ENCODE measurements at regions not wholly inside any gene's neighbourhood (a gene's known extent, or its start where the extent isn't known, plus 50 kb on each side); places are given as distances from the start of the nearest gene placed in this dataset.
"Not testable (repeated sequence)": the region's sequence is repeated elsewhere in the genome, so short reads cannot be mapped to it uniquely, and the experiment has no call there.

DNA sequence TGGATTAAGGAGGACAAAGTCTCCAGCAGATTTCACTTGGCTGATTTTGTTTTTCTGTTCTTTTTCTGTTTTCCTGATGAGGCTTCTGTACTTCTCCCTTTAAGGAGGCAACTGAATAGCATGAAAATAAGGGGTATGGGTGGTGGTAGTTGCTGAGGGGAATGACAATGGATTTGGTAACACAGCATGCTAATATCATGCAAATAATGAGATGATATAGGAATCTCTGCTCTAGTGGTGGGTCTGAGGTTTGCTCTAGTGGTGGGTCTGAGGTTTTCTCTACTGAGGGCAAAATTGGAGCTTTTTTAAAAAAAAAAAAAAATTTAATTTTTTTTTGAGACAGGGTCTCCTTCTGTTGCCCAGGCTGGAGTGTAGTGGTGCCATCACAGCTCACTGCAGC lies 139.7 kb downstream of the C9orf152 start:
- DNase-seq: no peak

DNA sequence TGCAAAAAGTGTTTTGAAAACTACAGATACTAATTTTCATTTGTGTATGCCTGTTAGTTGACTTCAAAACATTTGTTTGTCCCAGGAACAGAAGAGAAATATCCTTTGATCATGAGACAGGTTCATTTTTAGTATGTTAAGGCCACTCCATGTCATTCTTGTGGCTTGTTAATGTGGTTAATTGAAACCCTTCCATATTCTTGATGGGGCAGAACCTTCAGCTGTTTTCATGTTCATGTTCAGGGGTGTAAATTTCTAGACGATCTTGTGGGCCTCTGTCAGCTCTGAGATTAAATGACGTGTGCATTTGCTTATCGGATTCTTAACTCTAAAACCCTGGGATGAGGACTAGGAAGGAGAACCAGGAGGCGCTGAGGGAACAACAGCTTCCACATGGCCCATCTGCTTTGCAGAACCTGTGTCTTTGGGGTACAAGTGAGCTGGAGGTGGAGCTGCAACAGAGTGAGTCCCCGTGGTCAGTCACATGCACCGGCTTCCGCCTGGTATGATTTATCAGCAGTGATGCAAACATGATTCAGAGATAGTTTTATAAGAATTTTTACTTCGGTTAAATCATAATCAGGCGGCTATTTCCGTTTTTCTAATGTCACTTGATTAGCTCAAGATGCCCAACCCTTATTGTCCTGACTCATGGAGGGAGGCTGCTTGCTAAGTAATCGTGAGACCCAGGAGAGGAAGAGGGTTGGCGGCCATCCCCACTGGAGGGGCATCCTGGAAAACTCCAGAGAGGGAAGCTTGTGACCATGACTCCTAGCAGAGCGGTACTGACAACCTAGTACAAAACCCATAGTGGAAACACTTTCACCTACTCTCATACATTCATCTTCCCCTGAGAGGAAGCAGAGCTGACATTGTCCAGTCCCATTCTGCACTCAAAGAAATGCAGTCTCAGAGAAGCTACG lies 138.4 kb downstream of the C9orf152 start:
- DNase-seq: no peak

DNA sequence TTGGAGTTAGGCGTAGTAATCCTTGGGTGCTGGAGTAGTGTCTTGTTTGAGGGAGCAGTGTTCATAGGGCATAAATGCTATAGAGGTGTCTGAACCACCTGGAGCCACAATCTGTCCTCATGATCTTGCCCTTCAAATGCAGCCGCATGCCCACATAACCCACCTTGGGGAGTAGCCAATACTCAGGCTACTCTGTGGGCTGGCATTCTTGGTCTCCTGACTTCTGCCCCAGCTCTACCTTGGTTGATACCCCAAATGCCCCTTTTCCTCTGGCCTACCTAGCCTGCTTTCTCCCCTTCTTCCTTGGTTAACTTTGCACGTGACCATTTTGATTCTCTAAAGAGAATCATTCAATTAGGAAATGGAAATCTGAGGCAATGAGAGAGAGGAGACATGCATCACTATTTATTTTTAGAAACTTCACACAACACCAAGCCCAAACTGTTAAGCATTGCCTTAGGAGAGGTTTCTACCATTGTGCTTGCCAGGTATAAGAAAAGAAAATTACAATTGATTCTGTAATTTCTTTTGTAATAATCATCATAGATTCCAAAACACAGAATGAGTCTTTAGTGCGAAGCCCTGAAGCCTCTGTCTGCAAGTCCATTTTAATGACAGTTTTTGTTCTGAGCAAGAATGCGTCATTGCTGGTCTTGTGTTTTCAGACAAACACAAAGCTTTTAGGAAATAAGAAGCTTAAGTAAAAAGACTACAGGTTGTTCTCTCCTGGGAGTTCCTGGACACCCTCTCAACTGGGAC lies 135.2 kb downstream of the C9orf152 start:
- DNase-seq: no peak

DNA sequence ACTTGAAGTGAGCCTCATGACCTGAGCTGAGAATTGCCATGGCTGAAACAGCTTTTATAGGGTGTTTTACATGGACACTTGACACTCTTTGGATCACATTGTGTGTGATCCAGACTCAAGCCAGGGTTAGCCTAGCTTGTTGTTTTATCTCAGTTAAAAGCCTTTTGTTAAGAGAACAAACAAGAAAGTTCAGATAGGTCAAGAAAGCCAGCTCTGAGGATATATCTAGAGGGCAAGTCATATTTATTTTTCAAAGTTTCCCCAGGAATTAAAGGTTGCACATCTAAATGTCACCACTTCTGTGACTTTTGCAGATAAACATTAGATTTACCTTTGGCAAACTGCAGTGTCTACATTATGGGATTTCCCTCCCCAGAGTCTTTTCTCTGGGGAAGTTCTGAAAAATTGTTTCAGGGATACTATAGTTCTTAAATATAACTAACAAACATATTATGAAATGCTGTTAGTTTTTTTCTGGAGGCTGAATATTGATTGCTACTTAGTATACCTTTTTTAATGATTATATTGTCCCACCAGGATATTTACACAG lies 134.5 kb downstream of the C9orf152 start:
- peak in 1 of 3 experiments; percentile 30 for DNase-seq

DNA sequence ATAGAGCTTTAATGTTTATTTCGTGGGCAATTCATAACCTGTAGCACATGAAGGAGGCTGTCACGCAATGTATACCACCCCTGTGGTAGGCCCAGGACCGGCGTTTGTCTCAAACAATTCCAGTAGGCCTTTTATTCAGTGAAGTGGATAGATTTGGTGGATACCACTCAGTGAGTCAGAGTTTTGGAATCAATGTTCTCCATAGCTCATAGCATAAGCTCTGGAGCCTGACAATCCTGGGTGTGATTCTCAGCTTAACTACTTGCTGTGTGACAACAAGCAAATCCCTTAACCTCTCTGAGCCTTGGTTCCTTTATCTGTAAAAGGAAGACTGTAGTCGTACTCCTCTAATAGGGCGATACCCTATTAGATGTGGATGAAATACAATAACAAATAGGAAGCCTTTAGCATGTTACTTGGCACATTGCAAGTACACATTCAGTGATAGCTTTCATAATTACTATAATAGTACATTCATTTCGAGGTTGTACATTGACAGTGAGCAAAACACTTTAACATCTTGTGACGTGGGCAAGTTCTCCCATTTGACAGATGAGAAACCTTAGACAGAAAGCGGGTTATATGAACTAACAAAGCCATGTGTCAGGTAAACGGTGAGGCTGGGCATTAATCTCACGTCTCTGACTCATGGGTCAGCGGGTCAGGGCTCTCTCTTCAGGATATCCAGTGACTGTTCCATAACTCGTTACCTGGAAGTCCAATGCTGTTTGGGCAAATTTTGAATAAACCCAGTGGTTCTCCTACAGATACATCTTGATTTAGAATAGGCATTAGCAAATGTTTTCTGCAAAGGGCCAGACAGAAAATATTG lies 130.8 kb downstream of the C9orf152 start:
- DNase-seq: peak in 1 of 3 experiments; percentile 36

DNA sequence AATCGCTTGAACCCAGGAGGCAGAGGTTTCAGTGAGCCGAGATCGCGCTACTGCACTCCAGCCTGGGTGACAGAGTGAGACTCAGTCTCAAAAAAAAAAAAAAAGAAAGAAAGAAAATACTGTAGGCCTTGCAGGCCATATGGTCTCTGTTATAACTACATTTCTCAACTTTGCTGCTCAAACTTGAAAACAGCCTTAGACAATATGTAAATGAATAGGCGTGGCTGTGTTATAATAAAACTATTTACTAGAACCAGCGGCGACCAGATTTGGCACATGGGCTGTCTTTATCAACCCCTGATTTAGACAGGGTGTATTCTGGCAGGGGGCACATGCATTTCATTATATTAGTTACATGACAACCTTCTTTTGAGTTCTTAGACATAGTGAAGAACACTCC lies 130.0 kb downstream of the C9orf152 start:
- DNase-seq: no peak

DNA sequence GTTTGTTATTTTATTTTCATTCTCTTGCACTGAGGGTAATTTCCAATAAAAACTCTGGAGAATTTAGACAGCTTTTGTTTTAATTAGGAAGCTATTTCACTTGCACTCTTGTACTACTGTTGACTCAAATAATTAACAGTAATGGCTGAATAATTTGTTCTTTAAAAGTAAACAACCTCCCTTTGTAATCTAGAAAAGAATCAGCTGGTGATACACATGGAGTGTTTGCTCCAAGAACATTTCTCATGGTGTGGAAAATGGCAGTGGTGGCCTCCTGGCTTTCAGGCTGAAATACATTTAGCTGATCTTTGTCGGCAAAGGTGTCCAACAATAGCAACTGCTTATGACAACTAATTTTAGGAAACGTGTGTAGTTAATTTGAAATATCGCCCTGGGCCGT lies 129.4 kb downstream of the C9orf152 start:
- peak in 2 of 3 experiments; percentile 77 to 96 for DNase-seq

DNA sequence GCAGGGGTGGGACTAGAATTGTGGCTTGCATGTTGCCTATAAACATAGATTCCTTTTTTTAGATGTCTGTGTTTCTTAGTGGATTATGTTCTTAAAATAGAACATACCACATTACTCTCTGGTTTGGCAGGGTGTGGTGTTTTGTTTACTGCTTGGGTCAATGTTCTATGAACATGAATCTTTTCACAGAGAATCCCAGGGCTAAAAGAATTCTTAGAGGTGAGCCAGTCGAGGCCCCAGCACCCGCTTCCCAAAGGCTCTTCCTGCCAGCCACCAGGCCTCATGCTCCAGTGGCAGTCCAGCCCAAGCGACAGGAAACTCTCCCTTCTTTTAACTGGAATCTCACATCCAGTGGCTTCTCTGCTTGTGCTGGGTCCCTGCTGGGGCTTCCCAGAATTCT lies 126.6 kb downstream of the C9orf152 start:
- DNase-seq: no peak

DNA sequence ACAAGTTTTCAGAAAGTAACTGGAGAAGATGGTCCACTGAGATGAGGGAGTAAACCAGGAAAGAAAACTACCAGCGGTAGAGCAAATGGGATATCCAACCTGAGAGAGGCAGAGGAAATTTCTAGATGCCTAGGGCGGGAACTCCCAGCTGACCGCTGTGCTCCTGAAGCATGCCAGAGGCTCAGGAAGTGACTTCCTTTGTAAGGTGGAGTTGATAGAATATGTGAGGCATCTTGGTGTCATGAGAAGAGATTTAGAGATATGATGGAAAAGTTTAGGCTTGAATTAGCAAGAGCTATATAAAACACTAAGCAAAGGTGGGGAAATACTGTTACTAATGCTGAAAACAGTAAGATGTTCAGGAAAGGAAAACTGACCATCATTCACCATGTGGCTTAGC lies 124.1 kb downstream of the C9orf152 start:
- no peak for DNase-seq

DNA sequence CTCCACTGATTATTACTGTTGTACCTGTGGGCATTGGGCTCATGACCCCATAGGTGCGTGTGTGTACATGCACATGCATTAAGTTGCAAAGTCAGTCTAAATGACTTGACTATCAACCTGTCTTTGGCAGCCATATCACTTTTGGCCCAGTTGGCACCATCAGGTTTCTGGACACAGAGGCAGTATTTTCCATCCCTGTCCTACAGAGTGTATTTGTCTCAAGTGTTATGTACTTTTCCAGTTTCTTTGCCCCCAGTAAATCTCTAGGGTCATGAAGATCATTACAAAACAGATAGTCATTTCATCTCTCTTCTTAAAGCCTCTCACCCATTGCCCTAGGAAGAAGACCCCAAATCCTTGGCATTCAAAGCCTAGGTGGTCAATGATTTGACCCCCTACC lies 121.4 kb downstream of the C9orf152 start:
- no peak for DNase-seq

DNA sequence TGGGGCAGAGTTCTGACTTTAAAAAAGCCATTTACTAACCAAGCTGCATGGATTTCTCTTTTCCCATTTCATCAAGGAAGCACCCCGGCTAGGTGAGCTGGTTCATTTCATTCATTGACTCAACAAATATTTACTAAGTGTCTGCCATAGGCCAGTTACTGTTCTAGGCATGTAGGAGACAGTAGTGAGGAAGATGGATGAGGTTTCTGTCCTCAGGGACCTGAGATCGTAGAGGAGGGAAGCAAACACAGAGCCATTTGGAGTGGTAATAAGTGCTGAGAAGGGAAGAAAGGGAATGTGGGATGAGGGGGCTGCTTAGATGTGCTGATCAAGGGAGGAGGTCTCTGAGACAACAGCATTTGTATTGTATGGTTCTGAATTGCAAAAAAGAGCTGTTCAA lies 120.4 kb downstream of the C9orf152 start:
- DNase-seq: peak in 2 of 3 experiments; percentile 40 to 53

DNA sequence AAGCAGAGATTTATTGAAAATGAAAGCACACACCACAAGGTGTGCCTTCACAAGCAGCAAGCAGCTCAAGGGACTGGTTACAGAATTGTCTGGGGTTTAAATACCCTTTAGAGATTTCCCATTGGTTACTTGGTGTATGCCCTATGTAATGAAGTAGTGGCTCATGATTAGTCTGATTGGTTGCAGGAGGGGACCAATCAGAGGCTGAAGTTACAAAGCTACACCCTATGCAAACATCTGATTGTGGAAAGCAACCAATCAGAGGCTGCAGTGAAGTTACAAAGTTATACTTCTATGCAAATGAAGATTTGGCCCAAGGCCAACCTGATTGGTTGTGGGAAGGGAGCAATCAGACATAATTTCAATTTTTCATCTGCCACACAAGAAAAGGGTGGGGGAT lies 119.9 kb downstream of the C9orf152 start:
- peak in 1 of 3 experiments; percentile 36 for DNase-seq

DNA sequence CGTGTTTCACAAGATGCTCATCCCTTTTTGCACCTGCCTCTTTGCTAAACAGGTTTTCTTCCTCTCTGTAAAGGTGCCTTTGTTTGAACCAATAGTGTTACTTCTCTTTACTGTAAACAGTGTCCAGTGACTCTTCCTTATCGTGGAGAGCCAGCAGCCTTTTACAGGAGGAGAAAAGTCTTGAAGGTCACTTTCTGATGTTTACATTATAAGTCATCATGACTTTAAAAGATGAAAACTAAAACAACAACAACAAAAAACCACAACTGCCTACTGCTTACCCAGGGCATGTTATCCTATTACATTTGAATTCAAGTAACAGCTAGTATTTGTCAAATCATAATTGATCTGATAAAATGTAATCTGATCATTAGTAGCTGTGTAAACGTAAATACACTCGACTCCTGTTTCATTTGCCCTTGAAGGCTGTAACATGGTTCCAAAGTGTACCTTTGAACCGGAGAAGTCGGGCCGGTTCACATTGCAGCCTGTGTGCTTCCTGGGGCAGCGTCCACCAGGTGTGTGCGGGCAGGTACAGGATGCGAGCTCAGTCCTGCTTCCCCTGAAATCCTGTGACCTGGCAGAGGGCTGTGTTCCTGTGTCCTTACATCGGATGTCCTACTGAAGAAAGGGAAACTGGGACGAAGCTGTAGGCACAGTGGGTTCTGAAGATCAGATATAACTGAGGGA lies 118.1 kb downstream of the C9orf152 start:
- DNase-seq: peak; percentile 53 to 83 (median 56)

DNA sequence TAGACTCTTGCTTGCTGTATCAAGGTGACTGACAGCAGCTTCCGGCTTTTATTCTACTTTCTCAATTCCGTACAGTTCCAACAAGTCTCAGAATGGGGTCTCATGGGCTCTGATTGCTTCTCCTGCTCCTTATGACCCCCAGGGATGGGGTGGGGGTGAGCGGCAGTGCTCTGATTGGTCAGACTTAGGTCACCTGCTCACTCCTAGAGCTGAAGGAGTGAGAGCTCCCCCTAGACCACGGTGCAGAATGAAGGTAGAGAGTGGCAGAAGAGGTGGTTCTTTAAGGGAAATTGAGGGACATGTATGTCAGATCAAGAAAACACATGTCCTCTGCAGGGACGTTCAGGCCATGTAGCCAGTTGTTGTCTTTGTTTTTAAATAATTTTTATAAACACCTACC lies 115.2 kb downstream of the C9orf152 start:
- DNase-seq: no peak

DNA sequence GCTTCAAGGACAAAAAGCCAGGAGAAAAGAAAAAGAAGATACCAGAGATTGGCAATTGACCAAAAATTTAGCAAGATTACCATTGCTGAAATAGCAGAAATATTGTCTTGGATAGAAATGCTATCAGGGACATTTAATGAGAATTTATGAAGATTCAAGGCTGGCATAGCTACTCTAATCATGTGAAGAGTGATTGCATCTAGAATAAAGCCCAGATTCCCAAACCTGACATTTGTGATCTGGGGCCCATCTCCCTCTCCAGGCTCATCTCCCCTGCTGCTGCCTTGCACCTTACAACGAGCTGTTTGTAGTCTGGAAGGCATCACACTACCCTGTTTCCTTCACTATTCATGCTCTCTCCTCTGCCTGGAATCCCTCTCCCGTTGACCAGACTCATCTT lies 114.5 kb downstream of the C9orf152 start:
- no peak for DNase-seq

DNA sequence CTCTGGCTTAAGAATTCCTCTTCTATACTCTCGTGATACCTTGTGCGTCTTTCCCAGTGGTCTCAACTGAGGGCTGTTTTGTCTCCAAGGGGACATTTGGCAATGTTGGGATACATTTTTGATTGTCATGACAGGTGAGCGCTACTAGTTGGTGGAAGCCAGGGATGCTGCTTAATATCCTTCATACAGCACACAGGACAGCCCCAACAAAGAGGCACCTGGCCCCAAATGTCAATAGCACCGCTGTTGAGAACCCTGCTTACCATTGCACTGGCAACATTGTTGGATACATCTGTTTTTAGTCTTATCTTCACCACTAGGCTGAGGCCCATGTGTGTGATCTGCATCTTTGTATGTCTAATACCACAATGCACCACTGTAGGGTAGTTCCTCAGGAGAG lies 114.1 kb downstream of the C9orf152 start:
- no peak for DNase-seq

DNA sequence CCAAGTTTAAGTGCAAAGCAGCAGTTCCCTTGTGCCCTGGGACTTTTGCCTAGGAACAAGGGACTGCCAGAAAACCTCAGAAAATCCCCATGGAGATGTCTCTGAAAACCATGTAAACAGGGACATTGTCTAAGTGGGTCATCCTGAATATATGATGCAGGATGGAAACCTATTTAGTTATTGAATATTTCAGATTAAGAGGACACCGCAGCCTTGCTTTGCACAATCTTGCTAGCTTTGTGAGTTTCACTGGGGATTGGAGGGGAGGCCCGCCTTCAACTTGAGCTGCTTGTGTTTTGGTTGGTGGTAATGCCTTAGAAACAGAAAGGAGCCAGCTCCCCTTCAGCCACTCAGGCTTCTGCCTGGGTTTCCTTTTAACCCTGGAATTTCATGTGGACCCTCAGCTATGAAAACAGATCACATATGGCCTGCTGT lies 112.8 kb downstream of the C9orf152 start:
- DNase-seq: no peak

DNA sequence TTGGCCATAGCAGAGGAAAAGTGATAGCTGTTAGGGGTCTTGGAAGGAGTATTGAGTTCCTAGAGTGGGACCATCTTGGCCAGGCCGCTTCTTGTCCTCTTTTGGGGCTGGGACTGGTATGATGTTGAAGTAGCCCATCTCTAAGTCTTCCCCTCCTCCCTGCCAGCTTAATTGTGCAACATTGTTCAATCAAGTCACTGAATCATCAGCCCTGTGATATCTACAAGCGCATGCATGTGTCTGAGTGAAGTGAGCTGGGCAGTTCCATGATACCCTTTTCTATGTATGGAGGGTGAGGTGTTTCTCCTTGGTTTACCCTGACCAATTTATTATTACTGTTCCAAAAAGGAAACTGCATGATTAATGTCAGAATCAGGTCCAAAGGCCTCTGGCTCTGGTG lies 112.2 kb downstream of the C9orf152 start:
- DNase-seq: no peak

DNA sequence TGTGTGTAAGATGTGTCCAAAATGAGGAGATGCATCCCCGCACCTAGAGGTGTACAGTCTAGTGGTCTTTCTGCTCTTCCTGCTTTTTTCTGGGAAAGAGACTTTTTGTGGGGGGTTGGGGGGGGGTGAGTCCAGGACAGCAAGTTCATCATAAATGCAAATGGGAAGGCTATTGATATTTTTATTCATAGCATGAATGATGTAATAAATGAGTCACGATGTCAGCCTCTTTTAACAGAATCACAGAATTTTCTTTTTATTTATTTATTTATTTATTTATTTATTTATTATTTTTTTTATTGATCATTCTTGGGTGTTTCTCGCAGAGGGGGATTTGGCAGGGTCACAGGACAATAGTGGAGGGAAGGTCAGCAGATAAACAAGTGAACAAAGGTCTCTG lies 111.3 kb downstream of the C9orf152 start:
- DNase-seq: not testable (repeated sequence)

DNA sequence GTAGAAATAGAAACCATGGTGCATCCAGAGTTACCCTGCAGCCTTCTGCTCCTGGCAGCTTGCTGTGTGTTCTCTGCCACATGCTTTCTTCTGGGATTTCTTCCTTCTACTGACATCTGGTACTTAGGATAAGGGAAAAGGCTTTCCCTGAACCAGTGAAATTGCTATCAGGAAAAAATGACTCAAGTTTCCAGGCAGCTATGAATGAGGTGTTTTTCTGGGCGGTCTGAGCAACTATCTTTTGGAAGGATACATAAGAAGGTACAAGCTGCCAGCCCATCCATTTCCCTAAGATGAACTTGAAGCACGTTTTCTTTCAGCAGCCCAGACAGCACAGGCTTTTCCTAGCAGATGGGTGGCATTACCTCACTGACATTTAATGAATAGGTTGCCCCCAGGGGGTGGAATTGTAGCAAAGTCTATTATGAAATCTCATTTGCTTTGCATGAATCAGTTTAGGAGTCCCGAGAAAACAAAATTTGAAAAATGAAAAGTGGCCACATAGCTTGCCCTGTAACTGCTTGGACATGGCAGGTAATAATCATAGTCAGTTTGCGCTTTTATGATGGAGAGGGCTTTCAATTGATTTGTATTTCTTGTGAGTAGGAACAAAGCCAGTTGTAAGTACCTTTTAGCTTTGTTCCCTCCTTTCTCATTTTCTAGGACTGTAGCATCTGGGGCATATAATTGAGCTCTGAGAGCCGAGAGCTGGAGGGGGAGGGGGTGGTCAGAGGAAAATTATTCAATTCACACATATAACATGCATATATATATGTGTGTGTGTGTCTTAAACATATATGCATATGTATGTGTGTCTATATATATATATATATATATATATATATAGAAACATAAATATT lies 108.5 kb downstream of the C9orf152 start:
- DNase-seq: peak; percentile 39 to 98 (median 93)

DNA sequence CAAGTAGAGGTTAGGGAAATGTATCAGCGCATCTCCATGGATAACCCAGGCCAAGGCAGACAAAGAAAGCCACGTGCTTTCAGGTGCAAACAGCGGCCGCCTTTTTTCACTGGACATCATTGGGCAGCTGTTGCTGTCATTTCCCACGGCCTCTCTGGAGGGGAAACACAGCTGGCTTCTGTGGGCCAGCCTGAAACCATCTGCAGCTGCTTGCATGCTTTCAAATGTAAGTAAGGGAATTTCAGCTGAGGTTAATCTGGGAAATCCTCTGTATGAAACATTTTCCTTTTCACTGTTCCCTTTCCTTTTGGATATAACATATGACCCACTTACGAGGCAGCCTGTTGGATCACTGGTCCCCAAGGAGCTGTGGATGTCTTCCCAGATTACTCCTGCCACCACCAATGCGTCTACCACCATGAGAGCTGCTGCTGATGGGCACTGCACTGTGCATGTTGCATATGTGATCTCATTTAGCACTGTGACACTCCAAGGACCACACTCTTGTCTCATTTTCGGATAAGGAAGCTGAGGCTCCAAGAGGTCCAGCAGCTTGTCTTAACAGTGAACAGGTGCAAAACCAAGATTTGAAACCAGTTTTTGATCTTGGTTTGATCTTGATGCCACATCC lies 106.3 kb downstream of the C9orf152 start:
- DNase-seq: no peak

Measured in NCI-H1417 (cell line).